ENCODE measurements at regions not wholly inside any gene's neighbourhood (a gene's known extent, or its start where the extent isn't known, plus 50 kb on each side); places are given as distances from the start of the nearest gene placed in this dataset.

DNA sequence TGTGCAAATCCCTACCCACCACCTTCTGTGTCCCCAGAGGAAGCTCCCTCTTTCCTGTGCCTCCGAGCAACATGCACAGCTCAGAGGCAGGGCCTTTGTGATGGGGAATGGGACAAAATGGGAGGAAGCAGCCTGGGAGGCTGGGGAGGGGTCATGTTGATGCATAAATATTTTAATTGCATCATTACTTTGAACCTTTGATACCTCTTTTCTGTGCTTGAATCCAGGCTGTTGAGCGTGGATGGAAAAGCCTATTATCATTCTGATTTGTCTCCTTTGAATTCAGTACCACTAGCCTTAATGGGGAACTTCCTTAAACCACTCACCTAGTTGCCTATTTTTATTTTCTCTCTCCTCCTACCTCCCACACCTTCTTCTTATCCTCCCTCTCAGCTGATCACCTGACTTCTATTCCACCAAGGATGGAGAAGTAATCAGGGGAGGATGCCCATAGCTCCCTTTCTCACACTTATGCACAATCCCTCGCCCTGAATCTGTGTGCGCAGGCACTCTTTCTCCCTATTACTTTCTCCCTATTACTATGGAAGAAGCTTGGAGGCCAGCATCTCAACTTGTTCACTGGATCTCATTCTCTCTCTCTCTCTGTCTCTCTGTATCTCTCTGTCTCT, 78.5 kb downstream of the SEC61G start:
- DNase-seq = no peak
- Histone ChIP-seq H3K36me3 (ENCODE audit: insufficient read depth, low read length) (no peaks in the 10 kb centered on the region), H3K4me1 (ENCODE audit: insufficient read depth, low read length) (no peaks in the 10 kb centered on the region), H3K27ac (ENCODE audit: low read depth, low read length) (no peak overlapping the region), H3K9me3 (ENCODE audit: control insufficient read depth in 1 of 2, low read length in 2 of 2) (no peaks in the 10 kb centered on the region), H3K27me3 (ENCODE audit: insufficient read depth, low read length) (no peaks in the 10 kb centered on the region), H3K4me3 (ENCODE audit: low read length in 2 of 2) (no peak overlapping the region)
- Mint-ChIP-seq H3K9me3 (peaks cover 0 to 7% (median 2%) of the 10 kb centered on the region in 8 donors), H3K27ac (no peak overlapping the region), H3K27me3 (no peaks in the 10 kb centered on the region), H3K4me3 (no peak overlapping the region), H3K4me1 (no peaks in the 10 kb centered on the region), H3K36me3 (no peaks in the 10 kb centered on the region)
- ChIA-PET POLR2A (ENCODE audit: partially characterized antibody) (no interaction called here), CTCF (ENCODE audit: partially characterized antibody) (no interaction called here)
- intact Hi-C loops (cut with micrococcal nuclease) = no loop called here

DNA sequence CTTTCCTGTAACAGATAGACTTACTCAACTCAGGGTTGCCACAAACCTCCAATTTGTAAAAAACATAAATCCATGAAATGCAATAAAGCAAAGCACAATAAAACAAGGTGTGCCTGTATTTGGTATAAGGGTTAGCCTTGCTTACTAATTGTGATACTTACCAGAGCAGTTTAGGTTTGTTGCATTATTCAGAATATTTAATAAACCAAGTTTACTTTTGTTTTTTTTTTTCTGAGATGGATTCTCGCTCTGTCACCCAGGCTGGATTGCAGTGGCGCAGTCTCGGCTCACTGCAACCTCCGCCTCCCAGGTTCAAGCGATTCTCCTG, 79.6 kb downstream of the SEC61G start:
- Mint-ChIP-seq H3K27me3 (no peaks in the 10 kb centered on the region), H3K36me3 (no peaks in the 10 kb centered on the region), H3K4me1 (no peaks in the 10 kb centered on the region), H3K4me3 (no peak overlapping the region), H3K9me3 (peaks cover 0 to 5% (median 2%) of the 10 kb centered on the region in 8 donors), H3K27ac (no peak overlapping the region)
- Histone ChIP-seq H3K4me3 (ENCODE audit: low read length in 2 of 2) (no peak overlapping the region), H3K4me1 (ENCODE audit: insufficient read depth, low read length) (no peaks in the 10 kb centered on the region), H3K27ac (ENCODE audit: low read depth, low read length) (no peak overlapping the region), H3K27me3 (ENCODE audit: insufficient read depth, low read length) (no peaks in the 10 kb centered on the region), H3K9me3 (ENCODE audit: control insufficient read depth in 1 of 2, low read length in 2 of 2) (no peaks in the 10 kb centered on the region), H3K36me3 (ENCODE audit: insufficient read depth, low read length) (no peaks in the 10 kb centered on the region)
- intact Hi-C loops (cut with micrococcal nuclease) = no loop called here
- POLR2A ChIA-PET (ENCODE audit: partially characterized antibody) = no interaction called here
- CTCF ChIA-PET (ENCODE audit: partially characterized antibody) = no interaction called here
- DNase-seq = no peak

DNA sequence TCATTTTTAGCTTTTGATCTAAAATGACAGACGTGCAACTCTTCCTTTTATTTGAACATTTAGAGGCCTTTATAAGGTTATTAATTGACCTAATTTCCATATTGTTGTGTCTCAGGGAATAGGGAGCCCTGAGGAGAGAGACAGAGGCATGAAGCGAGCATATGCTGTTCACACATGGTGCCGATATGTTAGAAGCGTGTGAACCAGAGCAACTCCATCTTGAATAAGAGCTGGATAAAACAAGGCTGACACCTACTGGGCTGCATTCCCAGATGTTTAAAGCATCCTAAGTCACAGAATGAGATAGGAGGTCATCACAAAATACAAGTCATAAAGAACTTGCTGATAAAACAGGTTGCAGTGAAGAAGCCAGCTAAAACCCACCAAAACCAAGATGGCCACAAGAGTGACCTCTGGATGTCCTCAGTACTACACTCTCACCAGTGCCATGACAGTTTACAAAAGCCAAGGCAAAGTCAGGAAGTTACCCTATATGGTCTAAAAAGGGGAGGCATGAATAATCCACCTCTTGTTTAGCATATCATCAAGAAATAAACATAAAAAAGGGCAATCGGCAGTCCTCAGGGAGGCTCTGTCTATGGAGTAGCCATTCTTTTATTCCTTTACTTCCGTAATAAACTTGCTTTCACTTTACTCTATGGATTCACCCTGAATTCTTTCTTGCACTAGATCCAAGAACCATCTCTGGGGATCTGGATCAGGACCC, 80.1 kb downstream of the SEC61G start:
- no peaks in the 10 kb centered on the region for H3K36me3 ChIP-seq (ENCODE audit: insufficient read depth, low read length)
- POLR2A ChIA-PET (ENCODE audit: partially characterized antibody) = no interaction called here
- CTCF ChIA-PET (ENCODE audit: partially characterized antibody) = no interaction called here
- H3K27ac ChIP-seq (ENCODE audit: low read depth, low read length) = no peak overlapping the region
- intact Hi-C loops (cut with micrococcal nuclease) = no loop called here
- Mint-ChIP-seq H3K27me3 (no peaks in the 10 kb centered on the region), H3K27ac (no peak overlapping the region), H3K36me3 (no peaks in the 10 kb centered on the region), H3K4me3 (no peak overlapping the region), H3K9me3 (peaks cover 0 to 5% (median 2%) of the 10 kb centered on the region in 8 donors), H3K4me1 (no peaks in the 10 kb centered on the region)
- no peaks in the 10 kb centered on the region for H3K9me3 ChIP-seq (ENCODE audit: control insufficient read depth in 1 of 2, low read length in 2 of 2)
- DNase-seq = no peak
- no peaks in the 10 kb centered on the region for H3K4me1 ChIP-seq (ENCODE audit: insufficient read depth, low read length)
- H3K27me3 ChIP-seq (ENCODE audit: insufficient read depth, low read length) = no peaks in the 10 kb centered on the region
- no peak overlapping the region for H3K4me3 ChIP-seq (ENCODE audit: low read length in 2 of 2)

DNA sequence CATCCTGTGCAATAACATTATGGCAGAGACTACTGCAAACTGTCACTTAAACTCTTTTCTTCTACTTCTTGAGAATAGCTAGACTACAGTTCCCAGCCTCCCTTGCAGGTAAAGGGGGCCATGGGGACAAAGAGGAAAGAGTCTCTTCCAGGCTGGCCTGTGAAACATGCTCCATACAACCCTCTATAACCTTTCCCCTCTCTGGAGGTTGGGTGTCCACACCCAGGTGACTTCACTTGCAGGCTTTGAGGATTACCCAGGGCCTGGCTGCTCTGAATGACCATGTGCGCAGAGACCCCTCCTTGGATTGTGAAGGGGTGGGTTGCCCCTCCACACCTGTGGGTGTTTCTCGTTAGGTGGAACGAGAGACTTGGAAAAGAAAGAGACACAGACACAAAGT, 84.1 kb downstream of the SEC61G start:
- peaks cover 0 to 4% (median 0%) of the 10 kb centered on the region in 8 donors for H3K9me3 Mint-ChIP-seq
- POLR2A ChIA-PET (ENCODE audit: partially characterized antibody) = no interaction called here
- intact Hi-C loops (cut with micrococcal nuclease) = no loop called here

DNA sequence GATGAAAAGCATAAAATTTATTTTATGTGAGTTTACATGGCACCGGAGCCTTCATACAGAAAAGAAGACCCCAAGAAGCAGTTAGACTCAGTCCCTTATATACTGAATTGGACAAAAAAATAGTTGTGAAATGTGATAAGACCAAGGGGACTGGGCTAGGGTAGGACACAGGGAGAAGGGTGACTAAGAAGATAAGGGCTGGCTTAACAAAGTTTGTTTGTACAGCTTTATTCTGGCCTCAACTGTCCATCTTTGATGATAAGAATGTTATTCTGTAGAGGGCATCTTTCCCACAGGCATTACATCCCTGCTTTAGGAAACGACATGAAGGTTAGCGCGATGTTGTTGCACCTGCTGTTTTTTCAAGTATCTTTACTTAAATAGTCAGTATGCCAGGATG, 86.5 kb downstream of the SEC61G start:
- ChIA-PET POLR2A (ENCODE audit: partially characterized antibody) (no interaction called here), CTCF (ENCODE audit: partially characterized antibody) (no interaction called here)
- Histone ChIP-seq H3K4me3 (ENCODE audit: low read length in 2 of 2) (no peak overlapping the region), H3K36me3 (ENCODE audit: insufficient read depth, low read length) (no peaks in the 10 kb centered on the region), H3K27me3 (ENCODE audit: insufficient read depth, low read length) (no peaks in the 10 kb centered on the region), H3K4me1 (ENCODE audit: insufficient read depth, low read length) (no peaks in the 10 kb centered on the region), H3K27ac (ENCODE audit: low read depth, low read length) (no peak overlapping the region), H3K9me3 (ENCODE audit: control insufficient read depth in 1 of 2, low read length in 2 of 2) (no peaks in the 10 kb centered on the region)
- no peak overlapping the region for H3K4me3 Mint-ChIP-seq
- no peaks in the 10 kb centered on the region for H3K36me3 Mint-ChIP-seq
- H3K27me3 Mint-ChIP-seq = no peaks in the 10 kb centered on the region
- H3K27ac Mint-ChIP-seq = no peak overlapping the region
- peaks cover 0 to 4% (median 0%) of the 10 kb centered on the region in 8 donors for H3K9me3 Mint-ChIP-seq
- intact Hi-C loops (cut with micrococcal nuclease) = no loop called here
- DNase-seq = no peak
- H3K4me1 Mint-ChIP-seq = no peaks in the 10 kb centered on the region

More for the DNA sequence above, 84.1 kb downstream of the SEC61G start:
- H3K27me3 Mint-ChIP-seq = no peaks in the 10 kb centered on the region
- H3K27me3 ChIP-seq (ENCODE audit: insufficient read depth, low read length) = no peaks in the 10 kb centered on the region
- no peaks in the 10 kb centered on the region for H3K9me3 ChIP-seq (ENCODE audit: control insufficient read depth in 1 of 2, low read length in 2 of 2)
- no peak for DNase-seq
- no peak overlapping the region for H3K27ac ChIP-seq (ENCODE audit: low read depth, low read length)
- H3K27ac Mint-ChIP-seq = no peak overlapping the region
- H3K4me3 Mint-ChIP-seq = no peak overlapping the region
- H3K4me3 ChIP-seq (ENCODE audit: low read length in 2 of 2) = no peak overlapping the region
- no peaks in the 10 kb centered on the region for H3K36me3 ChIP-seq (ENCODE audit: insufficient read depth, low read length)
- H3K36me3 Mint-ChIP-seq = no peaks in the 10 kb centered on the region
- CTCF ChIA-PET (ENCODE audit: partially characterized antibody) = no interaction called here
- no peaks in the 10 kb centered on the region for H3K4me1 Mint-ChIP-seq
- no peaks in the 10 kb centered on the region for H3K4me1 ChIP-seq (ENCODE audit: insufficient read depth, low read length)

DNA sequence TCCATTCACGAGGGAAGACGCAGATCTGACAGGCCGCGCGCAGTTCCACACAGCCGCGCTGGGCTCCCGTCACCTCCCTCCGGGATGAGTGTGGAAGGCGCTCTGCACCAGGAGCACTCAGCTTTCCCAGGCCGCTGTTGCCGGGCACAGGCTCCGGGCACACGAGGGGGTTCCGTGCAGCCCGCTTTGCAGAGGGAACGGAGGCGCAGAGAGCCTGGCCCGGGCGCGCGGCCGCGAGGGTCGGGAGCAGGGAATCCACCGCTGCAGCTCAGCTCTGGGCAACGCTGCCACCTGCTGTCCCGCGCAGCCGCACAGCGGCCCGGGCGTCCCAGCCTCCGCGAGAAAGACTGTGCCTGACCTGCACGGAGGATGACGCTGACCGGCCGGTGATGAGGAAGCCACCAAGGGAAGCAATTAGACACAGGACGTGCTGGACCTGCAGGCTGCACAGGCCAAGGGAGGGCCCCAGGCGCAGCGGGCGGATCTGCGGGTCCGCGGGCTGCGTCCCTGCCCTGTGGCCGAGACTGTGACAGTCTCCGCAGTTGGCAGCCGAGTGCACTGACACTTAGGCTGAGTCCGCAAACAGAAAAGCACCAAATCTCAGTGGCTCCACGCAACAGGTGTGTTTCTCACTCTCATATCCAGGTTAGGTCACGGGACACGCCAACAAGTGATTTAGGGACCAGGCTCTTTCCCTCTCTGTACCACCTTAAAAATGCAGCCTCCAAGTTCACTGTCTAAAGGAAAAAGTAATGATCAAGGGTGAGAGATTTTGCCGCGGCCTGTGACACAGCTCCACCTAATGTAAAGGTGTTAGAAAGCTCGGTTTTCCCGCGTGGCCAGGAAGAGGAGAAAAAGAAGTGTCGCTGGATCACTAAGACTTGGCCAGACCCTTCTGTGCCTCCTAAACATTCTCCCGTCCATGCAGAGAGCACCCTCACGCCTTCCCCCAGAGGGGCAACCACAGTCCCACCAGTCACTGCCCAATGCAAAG, 94.5 kb downstream of the SEC61G start:
- intact Hi-C loops (cut with micrococcal nuclease) = no loop called here
- Histone ChIP-seq H3K27me3 (ENCODE audit: insufficient read depth, low read length) (no peaks in the 10 kb centered on the region), H3K27ac (ENCODE audit: low read depth, low read length) (no peak overlapping the region), H3K36me3 (ENCODE audit: insufficient read depth, low read length) (no peaks in the 10 kb centered on the region), H3K4me1 (ENCODE audit: insufficient read depth, low read length) (no peaks in the 10 kb centered on the region), H3K9me3 (ENCODE audit: control insufficient read depth in 1 of 2, low read length in 2 of 2) (no peaks in the 10 kb centered on the region), H3K4me3 (ENCODE audit: low read length in 2 of 2) (no peak overlapping the region)
- ChIA-PET CTCF (ENCODE audit: partially characterized antibody) (no interaction called here), POLR2A (ENCODE audit: partially characterized antibody) (no interaction called here)
- Mint-ChIP-seq H3K4me3 (peak overlapping the region in 6 of 8 donors; percentile 15 to 78 (median 43)), H3K27ac (no peak overlapping the region), H3K27me3 (peaks cover 13 to 16% of the 10 kb centered on the region in 2 donors), H3K4me1 (peaks cover 10 to 19% (median 12%) of the 10 kb centered on the region in 4 donors), H3K9me3 (peaks cover 1 to 13% (median 4%) of the 10 kb centered on the region in 8 donors), H3K36me3 (no peaks in the 10 kb centered on the region)
- DNase-seq = no peak

DNA sequence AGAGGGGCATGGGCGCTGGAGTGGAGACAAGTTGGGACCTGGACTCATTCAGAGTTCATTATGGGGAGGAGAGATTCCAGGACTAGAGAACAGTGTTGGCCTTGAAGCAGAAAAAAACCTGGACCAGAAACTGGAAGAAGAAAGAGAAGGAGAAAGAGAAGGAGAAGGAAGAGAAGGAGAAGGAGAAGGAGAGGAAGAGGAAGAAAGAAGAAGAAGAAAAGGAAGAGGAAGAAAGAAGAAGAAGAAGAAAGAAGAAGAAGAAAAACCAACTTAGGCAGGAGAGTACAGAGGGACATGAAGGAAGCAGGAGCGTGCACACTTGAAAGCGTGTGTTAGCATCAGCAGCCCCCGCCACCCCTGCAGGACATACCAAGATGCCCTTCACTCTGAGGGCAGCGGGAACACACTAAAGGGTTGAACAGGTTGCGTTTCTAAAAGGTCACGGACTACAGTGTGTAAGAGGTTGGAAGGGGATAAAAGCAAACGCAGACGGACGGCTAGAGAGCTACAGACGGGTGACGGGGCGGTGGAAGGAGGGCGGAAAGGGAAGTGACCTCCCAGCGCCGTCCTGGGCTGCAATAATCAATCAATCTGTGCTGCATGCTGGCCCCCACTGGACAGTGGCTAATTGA, 95.3 kb downstream of the SEC61G start:
- H3K27me3 Mint-ChIP-seq = peaks cover 13 to 16% of the 10 kb centered on the region in 2 donors
- no peaks in the 10 kb centered on the region for H3K36me3 Mint-ChIP-seq
- peaks cover 10 to 19% (median 12%) of the 10 kb centered on the region in 4 donors for H3K4me1 Mint-ChIP-seq
- no peak overlapping the region for H3K27ac Mint-ChIP-seq
- H3K9me3 Mint-ChIP-seq = peaks cover 1 to 15% (median 4%) of the 10 kb centered on the region in 8 donors
- intact Hi-C loops (cut with micrococcal nuclease) = no loop called here
- Histone ChIP-seq H3K36me3 (ENCODE audit: insufficient read depth, low read length) (no peaks in the 10 kb centered on the region), H3K27ac (ENCODE audit: low read depth, low read length) (no peak overlapping the region), H3K4me1 (ENCODE audit: insufficient read depth, low read length) (no peaks in the 10 kb centered on the region), H3K9me3 (ENCODE audit: control insufficient read depth in 1 of 2, low read length in 2 of 2) (no peaks in the 10 kb centered on the region), H3K27me3 (ENCODE audit: insufficient read depth, low read length) (no peaks in the 10 kb centered on the region), H3K4me3 (ENCODE audit: low read length in 2 of 2) (no peak overlapping the region)
- DNase-seq = no peak
- ChIA-PET CTCF (ENCODE audit: partially characterized antibody) (no interaction called here), POLR2A (ENCODE audit: partially characterized antibody) (no interaction called here)
- H3K4me3 Mint-ChIP-seq = peak overlapping the region; percentile 15 to 78 (median 52)

Data from CD4-positive, alpha-beta memory T cell (primary cell).